Suprapubic skin (tissue), 4 donors: ENCODE measurements at regions not wholly inside any gene's neighbourhood (a gene's known extent, or its start where the extent isn't known, plus 50 kb on each side); places are given as distances from the start of the nearest gene placed in this dataset.

ENCODE experiments used
- POLR2A ChIP-seq, 2 donors: fragments of 450-650 bp; IDR thresholded peaks; one replicate each; pipeline ENCODE4 v1.6.1; 2017; ENCODE audit warnings: antibody characterized with exemption in 2 of 2, mild to moderate bottlenecking in 2 of 2, moderate library complexity in 2 of 2
- POLR2AphosphoS5 ChIP-seq, 3 donors: sonication (generic); formaldehyde crosslinking; IDR thresholded peaks; one replicate each; pipeline ENCODE4 v1.6.1; 2017; ENCODE audit warnings: antibody characterized with exemption in 3 of 3

GRCh38 chr17:77303620-77304019 is 162.9 kb downstream of the SEC14L1 start:
- TF ChIP-seq POLR2AphosphoS5 (IDR thresholded peaks at IDR 0.05): no peak
- TF ChIP-seq POLR2A (IDR thresholded peaks at IDR 0.05): no peak
